Colonic mucosa (tissue), 4 donors: ENCODE measurements at regions not wholly inside any gene's neighbourhood (a gene's known extent, or its start where the extent isn't known, plus 50 kb on each side); places are given as distances from the start of the nearest gene placed in this dataset.

Experiments used
- DNase-seq: peaks from one replicate; pipeline ENCODE4 v3.0.0-alpha.2; 2020
- H3K27ac ChIP-seq: fragments of 200-600 bp; one replicate; pipeline ENCODE4 v1.8.0; 2021
- H3K27me3 ChIP-seq: fragments of 200-600 bp; one replicate; pipeline ENCODE4 v1.8.0; 2021
- H3K36me3 ChIP-seq: fragments of 200-600 bp; one replicate; pipeline ENCODE4 v1.8.0; 2021
- H3K4me1 ChIP-seq: fragments of 200-600 bp; one replicate; pipeline ENCODE4 v1.8.0; 2021; ENCODE audit warnings: mild to moderate bottlenecking
- H3K4me3 ChIP-seq: fragments of 200-600 bp; one replicate; pipeline ENCODE4 v1.8.0; 2021
- H3K9ac ChIP-seq, 2 donors: one replicate each; pipeline ENCODE4 v1.7.0; 2013; ENCODE audit warnings: control low read depth in 2 of 2, low read depth in 2 of 2, low read length in 2 of 2
- H3K9me3 ChIP-seq: fragments of 200-600 bp; one replicate; pipeline ENCODE4 v1.8.0; 2021
- CTCF ChIP-seq: fragments of 200-600 bp; IDR thresholded peaks from one replicate; pipeline ENCODE4 v1.8.0; 2022; ENCODE audit warnings: antibody characterized with exemption, mild to moderate bottlenecking
- intact Hi-C: fragments of 100-400 bp; cut with DNase I; formaldehyde crosslinking; loops from one replicate; pipeline ENCODE4 v1.14.1; 2022
- donor health status: healthy.
- donor health status: DM: no; HTN: no; CAD: no.
- donor health status: DM: no; HTN: no; CAD: no.

GRCh38 chr1:17877316-17877715 lies 122.2 kb downstream of the ACTL8 start:
- H3K4me1 ChIP-seq: no peaks in the 10 kb centered on the region
- no peak for TF ChIP-seq CTCF
- intact Hi-C loops: no loop called here
- no peak overlapping the region for H3K4me3 ChIP-seq
- H3K9me3 ChIP-seq: no peaks in the 10 kb centered on the region
- H3K36me3 ChIP-seq: no peaks in the 10 kb centered on the region
- H3K27ac ChIP-seq: no peak overlapping the region
- no peak overlapping the region for H3K9ac ChIP-seq
- no peak for DNase-seq
- H3K27me3 ChIP-seq: no peaks in the 10 kb centered on the region

- H3K9ac ChIP-seq: no peak overlapping the region
- DNase-seq: no peak
- intact Hi-C loops: no loop called here
These were observed 122.8 kb downstream of the ACTL8 start for GRCh38 chr1:17877896-17878295.

GRCh38 chr1:17878837-17879236 lies 123.7 kb downstream of the ACTL8 start:
- H3K27me3 ChIP-seq: no peaks in the 10 kb centered on the region
- no peak for DNase-seq
- no peak overlapping the region for H3K4me3 ChIP-seq
- no peak for TF ChIP-seq CTCF
- H3K9me3 ChIP-seq: no peaks in the 10 kb centered on the region
- no peak overlapping the region for H3K27ac ChIP-seq
- no peaks in the 10 kb centered on the region for H3K4me1 ChIP-seq
- no peak overlapping the region for H3K9ac ChIP-seq
- H3K36me3 ChIP-seq: no peaks in the 10 kb centered on the region
- intact Hi-C loops: no loop called here

More at GRCh38 chr1:17877896-17878295, 122.8 kb downstream of the ACTL8 start:
- no peak for TF ChIP-seq CTCF
- no peaks in the 10 kb centered on the region for H3K27me3 ChIP-seq
- no peaks in the 10 kb centered on the region for H3K36me3 ChIP-seq
- no peak overlapping the region for H3K4me3 ChIP-seq
- no peaks in the 10 kb centered on the region for H3K9me3 ChIP-seq
- H3K27ac ChIP-seq: no peak overlapping the region
- no peaks in the 10 kb centered on the region for H3K4me1 ChIP-seq

GRCh38 chr1:17880449-17880848 lies 125.3 kb downstream of the ACTL8 start:
- Histone ChIP-seq H3K9ac (no peak overlapping the region), H3K4me1 (no peaks in the 10 kb centered on the region), H3K4me3 (no peak overlapping the region), H3K27ac (no peak overlapping the region), H3K9me3 (no peaks in the 10 kb centered on the region), H3K36me3 (no peaks in the 10 kb centered on the region), H3K27me3 (no peaks in the 10 kb centered on the region)
- no peak for DNase-seq
- intact Hi-C loops: no loop called here
- TF ChIP-seq CTCF: no peak

- intact Hi-C loops: no loop called here
These were observed 126.6 kb downstream of the ACTL8 start for GRCh38 chr1:17881761-17882160.

More at GRCh38 chr1:17881761-17882160, 126.6 kb downstream of the ACTL8 start:
- H3K9me3 ChIP-seq: no peaks in the 10 kb centered on the region
- H3K4me1 ChIP-seq: no peaks in the 10 kb centered on the region
- no peaks in the 10 kb centered on the region for H3K27me3 ChIP-seq
- no peak for DNase-seq
- H3K27ac ChIP-seq: no peak overlapping the region
- no peak for TF ChIP-seq CTCF
- no peaks in the 10 kb centered on the region for H3K36me3 ChIP-seq
- H3K9ac ChIP-seq: no peak overlapping the region
- no peak overlapping the region for H3K4me3 ChIP-seq
